ENCODE measurements at regions not wholly inside any gene's neighbourhood (a gene's known extent, or its start where the extent isn't known, plus 50 kb on each side); places are given as distances from the start of the nearest gene placed in this dataset.

- no peak for TF ChIP-seq POLR2A (IDR thresholded peaks at IDR 0.05)
- no peak for TF ChIP-seq CTCF (IDR thresholded peaks at IDR 0.05)
Measured at GRCh38 chr22:27546157-27546935, 255.2 kb downstream of the MN1 start.

Measured in Peyer's patch (tissue), 4 donors.